GM12891 (cell line): ENCODE measurements at regions not wholly inside any gene's neighbourhood (a gene's known extent, or its start where the extent isn't known, plus 50 kb on each side); places are given as distances from the start of the nearest gene placed in this dataset.

Source experiments
- POLR2A ChIP-seq: IDR thresholded peaks from 2 replicates; pipeline ENCODE4 v1.6.1; 2011; ENCODE audit warnings: low read depth, low read length, control low read depth
- POLR2AphosphoS5 ChIP-seq: IDR thresholded peaks from 2 replicates; pipeline ENCODE4 v1.6.1; 2011; ENCODE audit warnings: low read depth, low read length, control low read depth
- POU2F2 ChIP-seq: IDR thresholded peaks from 2 replicates; pipeline ENCODE4 v1.6.1; 2011; ENCODE audit warnings: low read depth, mild to moderate bottlenecking, control low read depth, low read length, moderate library complexity
- TAF1 ChIP-seq: IDR thresholded peaks from 2 replicates; pipeline ENCODE4 v1.6.1; 2011; ENCODE audit warnings: low read depth, low read length, control low read depth

DNA sequence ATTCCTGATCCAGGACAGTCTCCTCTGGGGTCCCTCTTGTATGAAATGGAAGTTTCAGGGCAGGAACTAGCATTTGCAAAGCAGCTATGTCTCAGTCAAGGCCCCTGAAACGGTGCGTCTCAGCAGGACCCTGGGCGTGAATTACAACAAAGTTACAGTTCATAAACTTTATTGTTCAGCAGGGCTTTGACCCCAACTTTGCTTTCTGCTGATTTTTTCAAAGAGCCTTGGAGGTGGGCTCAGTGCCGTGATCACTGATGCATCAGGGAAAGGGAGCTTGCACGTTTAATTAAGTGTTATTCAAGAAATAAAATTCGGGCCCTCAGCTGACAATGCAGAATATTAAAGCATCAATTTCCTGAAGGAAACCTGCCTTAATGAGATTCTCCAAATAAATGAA lies 260.1 kb upstream of the C16orf82 start:
- no peak for TF ChIP-seq POLR2AphosphoS5
- no peak for TF ChIP-seq POLR2A
- TF ChIP-seq TAF1 = no peak
- no peak for TF ChIP-seq POU2F2
